K562 (cell line): ENCODE measurements at regions not wholly inside any gene's neighbourhood (a gene's known extent, or its start where the extent isn't known, plus 50 kb on each side); places are given as distances from the start of the nearest gene placed in this dataset.

ENCODE experiments used
- ATAC-seq: fragments of 200-7000 bp; cut with Tn5 transposase; 3 replicates; pipeline ENCODE4 v1.9.1; 2020; ENCODE audit warnings: moderate library complexity
- BruUV-seq: library from RNA; stranded (reverse); fragments of 400-500 nt; replicated peaks from 2 replicates; lab custom pipeline; 2021; lab: Mats Ljungman, UMichigan
- CTCF ChIA-PET: fragments of 300-600 bp; formaldehyde crosslinking; extraction: SDS; loops from one replicate; lab custom pipeline; 2021; ENCODE audit warnings: low intra/inter-chr PET ratio; lab: Yijun Ruan, JAX
- POLR2A ChIA-PET: fragments of 300-600, 350-650 bp; sonication (Branson Sonifier 250); formaldehyde crosslinking; extraction: SDS; loops from one replicate; lab custom pipeline; 2021; ENCODE audit warnings: antibody characterized with exemption, inconsistent platforms; lab: Yijun Ruan, JAX
- DNase-seq, 4 experiments: peaks; one replicate each; pipeline versions ENCODE4 v3.0.0 to v3.0.0-alpha.2; 2011 to 2018; ENCODE audit warnings: low spot score in 3 of 4, mixed read lengths in 3 of 4; ENCODE audit errors: extremely low read depth in 1 of 4
- FAIRE-seq: peaks from 2 replicates; lab custom pipeline; 2011; peaks lifted over from hg19 to GRCh38; lab: Jason Lieb, UNC
- H2AFZ ChIP-seq: 2 replicates; pipeline ENCODE4 v1.6.0; 2011; ENCODE audit warnings: low read depth, low read length, control low read depth, inconsistent platforms
- H3K27ac ChIP-seq: fragments of 200-600 bp; 3 replicates; pipeline ENCODE4 v1.8.0; 2011; ENCODE audit warnings: low read depth, mild to moderate bottlenecking, control low read depth, inconsistent platforms, low read length, moderate library complexity, mixed read lengths; ENCODE audit errors: extremely low read depth
- H3K27me3 ChIP-seq, 2 experiments: fragments of 300-600 bp in 1 of 2; 2 replicates in 1 of 2; 3 replicates in 1 of 2; pipeline versions ENCODE4 v1.6.0 to v1.8.0; 2011; ENCODE audit warnings: inconsistent platforms in 2 of 2, low read length in 2 of 2, mild to moderate bottlenecking in 1 of 2, mixed read lengths in 1 of 2, moderate library complexity in 1 of 2; ENCODE audit not compliant: control insufficient read depth in 2 of 2, insufficient read depth in 2 of 2
- H3K36me3 ChIP-seq: fragments of 300-600 bp; 3 replicates; pipeline ENCODE4 v1.8.0; 2011; ENCODE audit warnings: mild to moderate bottlenecking, low read length, inconsistent platforms; ENCODE audit not compliant: control insufficient read depth, insufficient read depth
- H3K4me1 ChIP-seq, 2 experiments: fragments of 200-600 bp in 1 of 2; replicated peaks in 1 of 2; 2 replicates in 1 of 2; 3 replicates in 1 of 2; pipeline versions ENCODE4 v1.5.1 to v1.8.0; 2011; ENCODE audit warnings: inconsistent platforms in 2 of 2, low read length in 2 of 2, mild to moderate bottlenecking in 1 of 2, mixed read lengths in 1 of 2, moderate library complexity in 1 of 2; ENCODE audit not compliant: control insufficient read depth in 2 of 2, insufficient read depth in 2 of 2
- H3K4me2 ChIP-seq: 2 replicates; pipeline ENCODE4 v1.6.1; 2011; ENCODE audit warnings: low read length, control low read depth, inconsistent platforms, mixed read lengths; ENCODE audit not compliant: insufficient read depth
- H3K4me3 ChIP-seq: fragments of 200-600 bp; sonication (generic), shearing (Covaris generic); 2 replicates; pipeline ENCODE4 v1.5.1; 2016; ENCODE audit warnings: control low read depth, inconsistent platforms
- H3K79me2 ChIP-seq: fragments of 200-600 bp; 3 replicates; pipeline ENCODE4 v1.8.0; 2011; ENCODE audit warnings: low read length, inconsistent platforms; ENCODE audit not compliant: control insufficient read depth, insufficient read depth
- H3K9ac ChIP-seq, 2 experiments: 2 replicates each; pipeline versions ENCODE4 v1.6.0 to v1.6.1; 2011; ENCODE audit warnings: low read depth in 2 of 2, low read length in 2 of 2, control low read depth in 1 of 2, inconsistent platforms in 1 of 2, mild to moderate bottlenecking in 1 of 2, mixed read lengths in 1 of 2; ENCODE audit not compliant: insufficient read depth in 1 of 2
- H3K9me1 ChIP-seq: one replicate; pipeline ENCODE4 v1.6.0; 2011; ENCODE audit warnings: inconsistent platforms, mild to moderate bottlenecking, low read length, moderate library complexity; ENCODE audit not compliant: control insufficient read depth, insufficient read depth
- H3K9me3 ChIP-seq: replicated peaks from 2 replicates; pipeline ENCODE4 v1.5.1; 2011; ENCODE audit warnings: low read depth, low read length, inconsistent platforms; ENCODE audit not compliant: control insufficient read depth, insufficient read depth
- H4K20me1 ChIP-seq: replicated peaks from 2 replicates; pipeline ENCODE4 v1.6.1; 2011; ENCODE audit warnings: low read length, inconsistent platforms, mixed read lengths; ENCODE audit not compliant: control insufficient read depth, insufficient read depth
- CTCF ChIP-seq, 3 experiments: IDR thresholded peaks in 2 of 3; conservative IDR thresholded peaks in 1 of 3; 2 replicates each; pipeline ENCODE4 v1.5.1; 2011 to 2012; ENCODE audit warnings: low read length in 3 of 3, mild to moderate bottlenecking in 3 of 3, control low read depth in 2 of 3, improper control_type of control experiment in 1 of 3, inconsistent platforms in 1 of 3, low read depth in 1 of 3, mixed read lengths in 1 of 3, moderate library complexity in 1 of 3; ENCODE audit not compliant: insufficient read depth in 2 of 3
- E2F8 ChIP-seq: fragments of 450-650 bp; IDR thresholded peaks from 2 replicates; pipeline ENCODE4 v1.7.1; 2018; ENCODE audit warnings: mild to moderate bottlenecking, low read depth; ENCODE audit not compliant: partially characterized antibody
- EZH2 ChIP-seq: IDR thresholded peaks from 2 replicates; pipeline ENCODE4 v1.6.1; 2012; ENCODE audit warnings: low read depth, mild to moderate bottlenecking, inconsistent platforms, low read length, borderline replicate concordance
- TBP ChIP-seq: optimal IDR thresholded peaks from 2 replicates; pipeline ENCODE3; 2011; ENCODE audit warnings: low read depth, low read length, improper control_type of control experiment
- ZNF282 ChIP-seq: sonication (generic); formaldehyde crosslinking; IDR thresholded peaks from 2 replicates; pipeline ENCODE4 v1.8.1; 2023; ENCODE audit warnings: missing genetic modification reagents
- ZNF347 ChIP-seq: fragments of 450-650 bp; formaldehyde crosslinking; IDR thresholded peaks from 2 replicates; pipeline ENCODE4 v1.4.0; 2020; ENCODE audit warnings: low read depth, mild to moderate bottlenecking, moderate library complexity
- WGBS: fragments of 100-300 bp; shearing (Covaris generic); methylation state at CpG from one replicate; pipeline ENCODE4 v1.1.6; 2016; ENCODE audit warnings: low coverage, mixed read lengths; ENCODE audit not compliant: insufficient coverage; ENCODE audit errors: missing lambda C conversion rate; 5-methylcytosine and 5-hydroxymethylcytosine counted together
- in situ Hi-C: fragments of 300-500 bp; cut with MboI; formaldehyde crosslinking; loops from 4 replicates; pipeline ENCODE4 v1.15.0; 2018; ENCODE audit warnings: inconsistent platforms, mixed read lengths
- intact Hi-C: fragments of 100-400 bp; cut with micrococcal nuclease; formaldehyde crosslinking; loops from 2 replicates; pipeline ENCODE4 v1.14.2; 2022
- TF ChIP-seq, protein P1 (sequence below): sonication (generic); formaldehyde crosslinking; IDR thresholded peaks from 2 replicates; pipeline ENCODE4 v1.5.0; 2020; ENCODE audit warnings: missing genetic modification reagents

- H3K4me1 ChIP-seq = no peaks in the 10 kb centered on the region
- DNase-seq (no peak), FAIRE-seq (no peak)
- no peaks in the 10 kb centered on the region for H4K20me1 ChIP-seq
- ChIA-PET CTCF (interaction anchor here (0.6 kb wide), 1 partner anchor 1176 kb away, joined by 3 read pairs; no protein-coding TSS in a partner anchor), POLR2A (no interaction called here)
- no peaks in the 10 kb centered on the region for H3K27me3 ChIP-seq
- H3K4me2 ChIP-seq = no peak overlapping the region
- 0% methylated on average over 1 of the region's 1 CpG for WGBS
- BruUV-seq = no TSS peak
- 0 out of 6 replicates have a peak, but pooled peaks of 1 of the 3 experiments have one; percentile 3 for TF ChIP-seq CTCF (IDR thresholded peaks at IDR 0.05 in 2 of 3, conservative IDR thresholded peaks at IDR 0.05 in 1 of 3; ENCODE audit: insufficient read depth in 2 of 3, low read depth in 1 of 3, low read length in 3 of 3)
- TF ChIP-seq, protein P1, sequence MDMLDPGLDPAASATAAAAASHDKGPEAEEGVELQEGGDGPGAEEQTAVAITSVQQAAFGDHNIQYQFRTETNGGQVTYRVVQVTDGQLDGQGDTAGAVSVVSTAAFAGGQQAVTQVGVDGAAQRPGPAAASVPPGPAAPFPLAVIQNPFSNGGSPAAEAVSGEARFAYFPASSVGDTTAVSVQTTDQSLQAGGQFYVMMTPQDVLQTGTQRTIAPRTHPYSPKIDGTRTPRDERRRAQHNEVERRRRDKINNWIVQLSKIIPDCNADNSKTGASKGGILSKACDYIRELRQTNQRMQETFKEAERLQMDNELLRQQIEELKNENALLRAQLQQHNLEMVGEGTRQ (CRISPR knock-in tag) = no peak
- TF ChIP-seq, all 486 proteins: peak for 1
- ATAC-seq = no peak
- H3K27ac ChIP-seq = no peak overlapping the region
- H2AFZ ChIP-seq = no peak overlapping the region
- H3K79me2 ChIP-seq = no peaks in the 10 kb centered on the region
- no peaks in the 10 kb centered on the region for H3K9me1 ChIP-seq
- H3K9ac ChIP-seq = no peak overlapping the region
- H3K9me3 ChIP-seq = no peaks in the 10 kb centered on the region
- H3K36me3 ChIP-seq = no peaks in the 10 kb centered on the region
- intact Hi-C loops (no loop called here), in situ Hi-C loops (no loop called here)
- H3K4me3 ChIP-seq = no peak overlapping the region
Measured at GRCh38 chr5:128667152-128667551, 129.1 kb upstream of the FBN2 start.

DNA sequence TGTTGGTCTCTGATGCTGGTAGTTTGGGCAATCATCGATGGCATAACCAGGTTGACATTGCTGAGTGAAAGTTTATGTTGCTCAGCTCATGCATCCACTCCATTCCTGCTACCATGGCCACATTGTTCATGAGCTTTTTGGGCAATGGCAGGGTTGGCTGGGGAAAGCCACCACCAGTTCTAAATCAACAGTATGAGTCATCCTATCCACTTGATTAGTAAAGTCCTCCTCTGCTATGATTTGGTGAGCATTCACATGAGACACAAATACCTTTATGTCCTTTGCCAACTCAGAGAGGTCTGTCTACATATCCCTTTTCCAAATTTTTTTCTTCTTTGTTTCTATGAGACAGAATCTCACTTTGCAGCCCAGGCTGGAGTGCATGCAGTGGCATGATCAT lies 129.7 kb upstream of the FBN2 start:
- no TSS peak for BruUV-seq
- H3K27ac ChIP-seq = no peak overlapping the region
- no peak for ATAC-seq
- no peak overlapping the region for H3K4me3 ChIP-seq
- FAIRE-seq = no peak
- 0% methylated on average over 1 of the region's 1 CpG for WGBS
- H4K20me1 ChIP-seq = no peaks in the 10 kb centered on the region
- DNase-seq = no peak
- no peaks in the 10 kb centered on the region for H3K4me1 ChIP-seq
- H2AFZ ChIP-seq = no peak overlapping the region
- no peak overlapping the region for H3K9ac ChIP-seq
- no peak for TF ChIP-seq ZNF282 (CRISPR knock-in tag)
- no peak for TF ChIP-seq EZH2
- TF ChIP-seq E2F8 = no peak
- no peak for TF ChIP-seq ZNF347 (CRISPR knock-in tag)
- TF ChIP-seq TBP = no peak
- CTCF ChIA-PET = no interaction called here
- H3K79me2 ChIP-seq = no peaks in the 10 kb centered on the region
- intact Hi-C loops = no loop called here
- POLR2A ChIA-PET = no interaction called here
- H3K9me3 ChIP-seq = no peaks in the 10 kb centered on the region
- H3K27me3 ChIP-seq = no peaks in the 10 kb centered on the region
- in situ Hi-C loops = no loop called here
- no peak overlapping the region for H3K4me2 ChIP-seq
- H3K9me1 ChIP-seq = no peaks in the 10 kb centered on the region
- no peaks in the 10 kb centered on the region for H3K36me3 ChIP-seq
